Mesendoderm (in vitro differentiated cells): ENCODE measurements at regions not wholly inside any gene's neighbourhood (a gene's known extent, or its start where the extent isn't known, plus 50 kb on each side); places are given as distances from the start of the nearest gene placed in this dataset.
"Not testable (repeated sequence)": the region's sequence is repeated elsewhere in the genome, so short reads cannot be mapped to it uniquely, and the experiment has no call there.

Experiments used
- DNase-seq: peaks from one replicate; pipeline ENCODE4 v3.0.0; 2013
- H2AK5ac ChIP-seq: 2 replicates; pipeline ENCODE4 v1.6.1; 2013; ENCODE audit warnings: low read length, inconsistent platforms
- H2BK120ac ChIP-seq: 2 replicates; pipeline ENCODE4 v1.6.1; 2013; ENCODE audit warnings: low read depth, mild to moderate bottlenecking, low read length, moderate library complexity, mixed read lengths
- H2BK15ac ChIP-seq: replicated peaks from 2 replicates; pipeline ENCODE4 v1.6.1; 2013; ENCODE audit warnings: low read depth, mild to moderate bottlenecking, moderate library complexity
- H2BK5ac ChIP-seq: 2 replicates; pipeline ENCODE4 v1.6.1; 2013; ENCODE audit warnings: low read length, inconsistent platforms
- H3K18ac ChIP-seq: 2 replicates; pipeline ENCODE4 v1.6.1; 2013; ENCODE audit warnings: mild to moderate bottlenecking, low read length, mixed read lengths
- H3K23ac ChIP-seq: one replicate; pipeline ENCODE4 v1.6.1; 2013; ENCODE audit warnings: low read length
- H3K27ac ChIP-seq: 2 replicates; pipeline ENCODE4 v1.5.1; 2013; ENCODE audit warnings: low read depth, mild to moderate bottlenecking, inconsistent platforms, low read length, moderate library complexity
- H3K27me3 ChIP-seq: 2 replicates; pipeline ENCODE4 v1.6.1; 2013; ENCODE audit warnings: low read length, control low read depth, mild to moderate bottlenecking, inconsistent platforms; ENCODE audit not compliant: insufficient read depth, poor library complexity
- H3K36me3 ChIP-seq: 2 replicates; pipeline ENCODE4 v1.6.1; 2013; ENCODE audit warnings: low read length, inconsistent platforms; ENCODE audit not compliant: control insufficient read depth, insufficient read depth
- H3K4ac ChIP-seq: one replicate; pipeline ENCODE4 v1.6.1; 2013; ENCODE audit warnings: low read depth, mild to moderate bottlenecking, low read length, moderate library complexity
- H3K4me1 ChIP-seq: 2 replicates; pipeline ENCODE4 v1.6.1; 2013; ENCODE audit warnings: low read depth, low read length, inconsistent platforms; ENCODE audit not compliant: control insufficient read depth
- H3K4me2 ChIP-seq: 2 replicates; pipeline ENCODE4 v1.6.1; 2013; ENCODE audit warnings: low read length
- H3K4me3 ChIP-seq: 2 replicates; pipeline ENCODE4 v1.5.1; 2013; ENCODE audit warnings: mild to moderate bottlenecking, low read length
- H3K56ac ChIP-seq: one replicate; pipeline ENCODE4 v1.6.1; 2013; ENCODE audit warnings: low read length
- H3K79me1 ChIP-seq: 2 replicates; pipeline ENCODE4 v1.6.1; 2013; ENCODE audit warnings: low read length, inconsistent platforms
- H3K79me2 ChIP-seq: 2 replicates; pipeline ENCODE4 v1.6.1; 2013; ENCODE audit warnings: mild to moderate bottlenecking, low read length; ENCODE audit not compliant: control insufficient read depth, insufficient read depth
- H3K9ac ChIP-seq: 2 replicates; pipeline ENCODE4 v1.6.1; 2013; ENCODE audit warnings: low read length, inconsistent platforms
- H4K5ac ChIP-seq: one replicate; pipeline ENCODE4 v1.6.1; 2013; ENCODE audit warnings: low read length
- H4K8ac ChIP-seq: one replicate; pipeline ENCODE4 v1.6.1; 2013; ENCODE audit warnings: low read depth, mild to moderate bottlenecking, control low read depth, low read length, moderate library complexity
- WGBS: extraction: QIAGEN DNeasy Blood & Tissue Kit; methylation state at CpG from one replicate; pipeline ENCODE4 v1.1.7; 2013; ENCODE audit warnings: low lambda C conversion rate, missing lambda C conversion rate; ENCODE audit not compliant: insufficient coverage; ENCODE audit errors: extremely low coverage; 5-methylcytosine and 5-hydroxymethylcytosine counted together

DNA sequence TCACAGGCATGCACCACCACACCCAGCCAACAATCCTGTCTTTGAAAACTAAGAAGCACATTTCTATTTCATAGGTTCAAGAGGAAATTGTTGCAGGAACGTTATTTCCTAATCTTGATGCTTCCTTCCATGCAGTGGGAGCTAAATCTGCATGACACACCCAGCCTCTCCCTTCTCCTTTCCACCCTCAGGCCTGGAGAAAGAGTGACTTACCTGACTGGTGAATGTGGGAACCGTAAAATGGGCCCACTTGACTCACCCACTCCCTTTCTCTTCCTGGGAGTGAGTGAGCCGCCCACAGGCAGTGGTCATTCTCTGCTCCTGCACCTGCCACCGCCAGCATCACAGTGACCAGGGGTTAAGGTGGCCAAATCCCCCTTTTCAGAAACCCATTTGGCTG lies 78.2 kb downstream of the C9orf50 start:
- no peaks in the 10 kb centered on the region for H3K79me2 ChIP-seq
- WGBS = no CpG with 5 or more reads among the region's 4 CpGs
- H3K4ac ChIP-seq = no peak overlapping the region
- no peaks in the 10 kb centered on the region for H3K4me1 ChIP-seq
- no peak overlapping the region for H2AK5ac ChIP-seq
- H3K9ac ChIP-seq = no peak overlapping the region
- H3K23ac ChIP-seq = no peak overlapping the region
- no peak overlapping the region for H3K56ac ChIP-seq
- no peak overlapping the region for H3K18ac ChIP-seq
- no peak overlapping the region for H3K4me2 ChIP-seq
- no peak overlapping the region for H2BK120ac ChIP-seq
- H4K8ac ChIP-seq = no peak overlapping the region
- H3K79me1 ChIP-seq = no peaks in the 10 kb centered on the region
- no peak overlapping the region for H2BK5ac ChIP-seq
- H3K4me3 ChIP-seq = no peak overlapping the region
- H3K27me3 ChIP-seq = no peaks in the 10 kb centered on the region
- H3K36me3 ChIP-seq = no peaks in the 10 kb centered on the region
- no peak for DNase-seq
- no peak overlapping the region for H4K5ac ChIP-seq
- H3K27ac ChIP-seq = no peak overlapping the region
- H2BK15ac ChIP-seq = no peak overlapping the region

DNA sequence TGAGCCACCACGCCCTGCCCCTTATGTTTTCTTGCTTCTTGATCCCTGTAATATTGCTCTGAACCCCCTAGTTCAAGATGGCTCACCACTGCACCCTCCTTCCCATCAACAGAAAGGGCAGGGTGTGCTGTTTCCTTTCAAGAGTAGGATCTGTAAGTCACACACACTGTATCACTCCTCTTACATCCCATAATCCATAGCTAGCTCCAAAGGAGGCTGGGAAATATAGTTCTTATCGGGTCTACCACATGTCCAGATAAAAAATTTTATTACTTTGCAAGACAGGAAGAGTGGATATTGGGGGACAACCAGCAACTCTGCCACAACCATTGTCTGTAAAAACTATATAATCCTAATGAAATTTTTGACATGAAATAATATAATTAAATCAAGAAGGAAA lies 79.6 kb downstream of the C9orf50 start:
- Histone ChIP-seq H2BK5ac (no peak overlapping the region), H3K4me1 (no peaks in the 10 kb centered on the region), H3K56ac (no peak overlapping the region), H3K79me1 (no peaks in the 10 kb centered on the region), H3K9ac (no peak overlapping the region), H2AK5ac (no peak overlapping the region), H3K18ac (no peak overlapping the region), H3K27me3 (no peaks in the 10 kb centered on the region), H4K8ac (no peak overlapping the region), H3K79me2 (no peaks in the 10 kb centered on the region), H4K5ac (no peak overlapping the region), H2BK120ac (no peak overlapping the region), H3K4ac (no peak overlapping the region), H3K4me2 (no peak overlapping the region), H3K27ac (no peak overlapping the region), H3K36me3 (no peaks in the 10 kb centered on the region), H3K23ac (no peak overlapping the region), H3K4me3 (no peak overlapping the region), H2BK15ac (no peak overlapping the region)
- no CpG with 5 or more reads among the region's 2 CpGs for WGBS
- DNase-seq = no peak

DNA sequence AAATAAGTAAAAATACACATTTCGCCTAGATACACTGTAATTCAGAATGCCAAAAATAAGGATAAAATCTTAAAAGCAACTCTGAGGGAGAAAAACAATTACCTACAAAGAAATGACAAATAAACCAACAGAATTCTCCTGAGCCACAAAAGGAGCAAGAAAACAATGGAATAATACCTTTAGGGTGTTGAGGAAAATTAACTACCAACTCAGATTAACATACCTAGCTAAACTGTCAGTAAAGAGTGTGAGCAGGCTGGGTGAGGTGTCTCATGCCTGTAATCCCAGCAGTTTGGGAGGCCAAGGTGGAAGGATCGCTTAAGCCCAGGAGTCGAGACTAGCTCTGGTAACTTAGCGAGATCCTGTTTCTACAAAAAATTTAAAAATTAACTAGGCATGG lies 81.5 kb downstream of the C9orf50 start:
- no peak overlapping the region for H3K4me3 ChIP-seq
- no peak overlapping the region for H3K4ac ChIP-seq
- H3K79me1 ChIP-seq = no peaks in the 10 kb centered on the region
- H3K27ac ChIP-seq = no peak overlapping the region
- no peak overlapping the region for H3K4me2 ChIP-seq
- H3K27me3 ChIP-seq = no peaks in the 10 kb centered on the region
- no peak overlapping the region for H2BK5ac ChIP-seq
- H3K18ac ChIP-seq = no peak overlapping the region
- H3K36me3 ChIP-seq = no peaks in the 10 kb centered on the region
- H4K5ac ChIP-seq = no peak overlapping the region
- no peaks in the 10 kb centered on the region for H3K4me1 ChIP-seq
- H3K23ac ChIP-seq = no peak overlapping the region
- H2BK120ac ChIP-seq = no peak overlapping the region
- H2BK15ac ChIP-seq = no peak overlapping the region
- H3K56ac ChIP-seq = no peak overlapping the region
- no peaks in the 10 kb centered on the region for H3K79me2 ChIP-seq
- H4K8ac ChIP-seq = no peak overlapping the region
- no peak for DNase-seq
- H3K9ac ChIP-seq = no peak overlapping the region
- WGBS = no CpG with 5 or more reads among the region's 4 CpGs
- H2AK5ac ChIP-seq = no peak overlapping the region

DNA sequence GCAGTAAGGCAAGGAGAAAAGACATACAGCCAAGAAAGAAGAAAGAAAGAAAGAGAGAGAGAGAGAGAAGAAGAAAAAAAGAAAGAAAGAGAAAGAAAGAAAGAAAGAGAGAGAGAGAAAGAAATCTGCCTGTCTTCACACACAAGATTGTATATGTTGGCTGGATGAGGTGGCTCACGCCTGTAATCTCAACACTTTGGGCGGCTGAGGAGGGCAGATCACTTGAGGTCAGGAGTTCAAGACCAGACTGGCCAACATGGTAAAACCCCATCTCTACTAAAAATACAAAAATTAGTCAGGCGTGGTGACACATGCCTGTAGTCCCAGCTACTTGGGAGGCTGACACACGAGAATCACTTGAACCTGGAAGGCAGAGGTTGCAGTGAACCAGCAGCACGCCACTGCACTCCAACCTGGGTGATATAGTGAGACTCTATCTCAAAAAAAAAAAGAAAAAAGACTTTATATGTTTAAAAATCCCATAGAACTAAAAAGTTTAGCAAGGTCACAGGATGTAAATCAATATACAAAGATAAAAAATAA lies 89.0 kb downstream of the C9orf50 start:
- H2AK5ac ChIP-seq = not testable (repeated sequence)

DNA sequence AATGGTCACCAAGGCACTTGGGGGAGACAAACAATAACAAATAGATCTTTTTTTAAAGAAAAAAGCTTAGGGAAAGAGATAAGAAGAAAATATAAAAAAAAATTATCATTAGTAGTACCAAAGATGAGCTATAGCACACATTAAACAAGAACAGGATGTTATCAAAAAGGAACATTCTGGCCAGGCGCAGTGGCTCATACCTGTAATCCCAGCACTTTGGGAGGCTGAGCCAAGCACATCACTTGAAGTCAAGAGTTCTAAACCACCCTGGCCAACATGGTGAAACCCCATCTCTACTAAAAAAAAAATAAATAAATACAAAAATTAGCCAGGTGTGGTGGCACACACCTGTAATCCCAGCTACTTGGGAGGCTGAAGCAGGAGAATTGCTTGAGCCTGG lies 92.9 kb downstream of the C9orf50 start:
- H3K9ac ChIP-seq, H3K79me1 ChIP-seq, H3K79me2 ChIP-seq, H3K4ac ChIP-seq, H3K36me3 ChIP-seq, H3K27ac ChIP-seq, H2BK15ac ChIP-seq, H3K27me3 ChIP-seq, H2BK120ac ChIP-seq, H4K5ac ChIP-seq, DNase-seq, H3K23ac ChIP-seq, H2BK5ac ChIP-seq, H4K8ac ChIP-seq, H2AK5ac ChIP-seq, H3K4me1 ChIP-seq, H3K4me3 ChIP-seq, H3K4me2 ChIP-seq, H3K56ac ChIP-seq, H3K18ac ChIP-seq: not testable (repeated sequence)
- WGBS = no CpG with 5 or more reads among the region's 1 CpG

More for the DNA sequence above, 89.0 kb downstream of the C9orf50 start:
- not testable (repeated sequence) for H3K4ac ChIP-seq, H3K27me3 ChIP-seq, H3K9ac ChIP-seq, H2BK5ac ChIP-seq, H3K4me3 ChIP-seq, H3K79me1 ChIP-seq, H2BK15ac ChIP-seq, DNase-seq, H3K18ac ChIP-seq, H3K4me2 ChIP-seq, H3K36me3 ChIP-seq, H4K8ac ChIP-seq, H3K79me2 ChIP-seq, H3K4me1 ChIP-seq, H3K56ac ChIP-seq, H3K27ac ChIP-seq, H2BK120ac ChIP-seq, H4K5ac ChIP-seq, H3K23ac ChIP-seq
- WGBS = no CpG with 5 or more reads among the region's 5 CpGs

DNA sequence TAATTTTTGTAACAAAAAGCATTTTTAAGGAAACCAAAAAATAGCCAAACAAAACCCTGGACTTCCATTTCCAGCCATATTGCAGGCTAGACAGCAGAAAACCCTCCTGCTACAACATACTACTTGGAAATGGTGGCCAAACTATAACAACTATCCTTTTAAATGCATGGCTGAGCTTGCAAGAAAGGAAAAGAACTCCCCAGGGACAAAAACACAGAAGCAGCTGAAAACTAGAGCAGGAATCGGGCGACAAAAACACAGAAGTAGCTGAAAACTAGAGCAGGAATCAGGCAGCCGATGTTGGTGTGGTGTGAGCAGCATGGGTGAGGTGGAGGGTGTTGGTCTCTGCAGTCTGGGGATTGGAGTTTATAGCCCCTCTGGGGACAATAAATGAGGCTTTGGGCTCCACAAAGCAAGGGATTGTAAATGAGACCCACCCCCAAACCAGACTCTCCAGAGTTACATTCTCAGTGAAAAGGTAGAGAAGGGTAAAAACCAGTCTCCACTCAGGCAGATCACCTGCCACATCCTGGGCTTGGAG lies 95.2 kb downstream of the C9orf50 start:
- WGBS = no CpG with 5 or more reads among the region's 3 CpGs
- H3K79me2 ChIP-seq = no peaks in the 10 kb centered on the region
- no peak overlapping the region for H2BK5ac ChIP-seq
- H4K5ac ChIP-seq = no peak overlapping the region
- no peak overlapping the region for H4K8ac ChIP-seq
- no peaks in the 10 kb centered on the region for H3K27me3 ChIP-seq
- H3K4ac ChIP-seq = no peak overlapping the region
- no peak overlapping the region for H2BK15ac ChIP-seq
- peaks cover 2% of the 10 kb centered on the region for H3K4me1 ChIP-seq
- no peak overlapping the region for H3K9ac ChIP-seq
- H3K79me1 ChIP-seq = no peaks in the 10 kb centered on the region
- no peak overlapping the region for H3K27ac ChIP-seq
- H3K18ac ChIP-seq = no peak overlapping the region
- DNase-seq = no peak
- H3K4me2 ChIP-seq = no peak overlapping the region
- no peak overlapping the region for H2BK120ac ChIP-seq
- H3K36me3 ChIP-seq = no peaks in the 10 kb centered on the region
- no peak overlapping the region for H3K23ac ChIP-seq
- no peak overlapping the region for H3K56ac ChIP-seq
- no peak overlapping the region for H3K4me3 ChIP-seq
- H2AK5ac ChIP-seq = no peak overlapping the region
